NT2/D1 (cell line): ENCODE measurements at regions not wholly inside any gene's neighbourhood (a gene's known extent, or its start where the extent isn't known, plus 50 kb on each side); places are given as distances from the start of the nearest gene placed in this dataset.

ENCODE experiments used
- DNase-seq: peaks from one replicate; pipeline ENCODE4 v3.0.0-alpha.2; 2011; ENCODE audit warnings: low read depth, low spot score
- H3K27me3 ChIP-seq: 2 replicates; pipeline ENCODE4 v1.6.0; 2011; ENCODE audit warnings: mild to moderate bottlenecking; ENCODE audit not compliant: insufficient read length, insufficient read depth
- H3K36me3 ChIP-seq: 2 replicates; pipeline ENCODE4 v1.6.1; 2011; ENCODE audit warnings: mild to moderate bottlenecking, low read length, mixed read lengths; ENCODE audit not compliant: insufficient read depth, insufficient read length
- H3K4me1 ChIP-seq: 2 replicates; pipeline ENCODE4 v1.5.1; 2011; ENCODE audit not compliant: insufficient read depth, insufficient read length
- H3K4me3 ChIP-seq: 2 replicates; pipeline ENCODE4 v1.5.1; 2011; ENCODE audit warnings: low read depth; ENCODE audit not compliant: insufficient read length
- H3K9ac ChIP-seq: 2 replicates; pipeline ENCODE4 v1.6.0; 2011; ENCODE audit warnings: low read depth; ENCODE audit not compliant: insufficient read length
- H3K9me3 ChIP-seq: 2 replicates; pipeline ENCODE4 v1.5.1; 2011; ENCODE audit warnings: mild to moderate bottlenecking, low read length; ENCODE audit not compliant: insufficient read depth
- SUZ12 ChIP-seq: IDR thresholded peaks from 2 replicates; pipeline ENCODE4 v1.6.1; 2011; ENCODE audit not compliant: insufficient read length, insufficient read depth; ENCODE audit errors: extremely low read depth
- YY1 ChIP-seq: IDR thresholded peaks from 2 replicates; pipeline ENCODE4 v1.6.1; 2011; ENCODE audit not compliant: insufficient read length, insufficient read depth
- ZNF274 ChIP-seq: IDR thresholded peaks from 2 replicates; pipeline ENCODE4 v1.6.1; 2011; ENCODE audit warnings: mild to moderate bottlenecking, low read depth, low read length

GRCh38 chr16:85998171-85998867 is 99.4 kb downstream of the IRF8 start:
- no peaks in the 10 kb centered on the region for H3K36me3 ChIP-seq
- peaks cover 6% of the 10 kb centered on the region; the same call in 1 of the 2 replicates for H3K9me3 ChIP-seq
- peak overlapping the region; percentile 11 for H3K9ac ChIP-seq
- no peak overlapping the region for H3K4me3 ChIP-seq
- DNase-seq: no peak
- peaks cover 8% of the 10 kb centered on the region for H3K27me3 ChIP-seq
- no peak for TF ChIP-seq SUZ12
- TF ChIP-seq YY1: no peak
- no peak for TF ChIP-seq ZNF274
- H3K4me1 ChIP-seq: peaks cover 2% of the 10 kb centered on the region

- Histone ChIP-seq H3K4me3 (no peak overlapping the region), H3K9ac (no peak overlapping the region), H3K4me1 (peaks cover 2% of the 10 kb centered on the region), H3K27me3 (peaks cover 8% of the 10 kb centered on the region), H3K9me3 (peaks cover 12% of the 10 kb centered on the region; the same call in 1 of the 2 replicates), H3K36me3 (no peaks in the 10 kb centered on the region)
- TF ChIP-seq ZNF274: no peak
- TF ChIP-seq YY1: no peak
- no peak for TF ChIP-seq SUZ12
- DNase-seq: no peak
Observed at GRCh38 chr16:85998868-85999729, 100.1 kb downstream of the IRF8 start.

- Histone ChIP-seq H3K36me3 (no peaks in the 10 kb centered on the region), H3K27me3 (peaks cover 8% of the 10 kb centered on the region), H3K9ac (no peak overlapping the region), H3K9me3 (peaks cover 12% of the 10 kb centered on the region; the same call in 1 of the 2 replicates), H3K4me3 (no peak overlapping the region), H3K4me1 (peaks cover 2% of the 10 kb centered on the region)
- DNase-seq: no peak
- no peak for TF ChIP-seq SUZ12
- TF ChIP-seq ZNF274: no peak
- TF ChIP-seq YY1: no peak
Observed at GRCh38 chr16:85999778-86000177, 100.8 kb downstream of the IRF8 start.

GRCh38 chr16:86002178-86002900 is 103.4 kb downstream of the IRF8 start:
- no peak for DNase-seq
- Histone ChIP-seq H3K27me3 (peaks cover 2% of the 10 kb centered on the region), H3K9ac (no peak overlapping the region), H3K36me3 (no peaks in the 10 kb centered on the region), H3K4me1 (no peaks in the 10 kb centered on the region), H3K4me3 (no peak overlapping the region), H3K9me3 (peaks cover 12% of the 10 kb centered on the region; the same call in 1 of the 2 replicates)
- no peak for TF ChIP-seq ZNF274
- no peak for TF ChIP-seq SUZ12
- TF ChIP-seq YY1: no peak

GRCh38 chr16:86007524-86007923 is 108.6 kb downstream of the IRF8 start:
- Histone ChIP-seq H3K9ac (no peak overlapping the region), H3K27me3 (peaks cover 2% of the 10 kb centered on the region), H3K4me3 (no peak overlapping the region), H3K4me1 (no peaks in the 10 kb centered on the region), H3K36me3 (no peaks in the 10 kb centered on the region), H3K9me3 (peaks cover 12% of the 10 kb centered on the region; the same call in 1 of the 2 replicates)
- DNase-seq: no peak
- no peak for TF ChIP-seq SUZ12
- TF ChIP-seq ZNF274: no peak
- TF ChIP-seq YY1: no peak

GRCh38 chr16:86010680-86011141 is 111.7 kb downstream of the IRF8 start:
- Histone ChIP-seq H3K4me3 (no peak overlapping the region), H3K27me3 (peaks cover 6% of the 10 kb centered on the region), H3K9me3 (no peaks in the 10 kb centered on the region), H3K36me3 (no peaks in the 10 kb centered on the region), H3K4me1 (no peaks in the 10 kb centered on the region), H3K9ac (no peak overlapping the region)
- TF ChIP-seq YY1 (no peak), ZNF274 (no peak), SUZ12 (no peak)
- no peak for DNase-seq

- no peak for TF ChIP-seq SUZ12
- no peak for TF ChIP-seq YY1
- TF ChIP-seq ZNF274: no peak
- DNase-seq: no peak
- Histone ChIP-seq H3K36me3 (no peaks in the 10 kb centered on the region), H3K9me3 (no peaks in the 10 kb centered on the region), H3K9ac (no peak overlapping the region), H3K27me3 (peaks cover 6% of the 10 kb centered on the region), H3K4me3 (no peak overlapping the region), H3K4me1 (no peaks in the 10 kb centered on the region)
Observed at GRCh38 chr16:86011532-86011931, 112.6 kb downstream of the IRF8 start.
